ENCODE measurements at regions not wholly inside any gene's neighbourhood (a gene's known extent, or its start where the extent isn't known, plus 50 kb on each side); places are given as distances from the start of the nearest gene placed in this dataset.
"Not testable (repeated sequence)": the region's sequence is repeated elsewhere in the genome, so short reads cannot be mapped to it uniquely, and the experiment has no call there.

DNA sequence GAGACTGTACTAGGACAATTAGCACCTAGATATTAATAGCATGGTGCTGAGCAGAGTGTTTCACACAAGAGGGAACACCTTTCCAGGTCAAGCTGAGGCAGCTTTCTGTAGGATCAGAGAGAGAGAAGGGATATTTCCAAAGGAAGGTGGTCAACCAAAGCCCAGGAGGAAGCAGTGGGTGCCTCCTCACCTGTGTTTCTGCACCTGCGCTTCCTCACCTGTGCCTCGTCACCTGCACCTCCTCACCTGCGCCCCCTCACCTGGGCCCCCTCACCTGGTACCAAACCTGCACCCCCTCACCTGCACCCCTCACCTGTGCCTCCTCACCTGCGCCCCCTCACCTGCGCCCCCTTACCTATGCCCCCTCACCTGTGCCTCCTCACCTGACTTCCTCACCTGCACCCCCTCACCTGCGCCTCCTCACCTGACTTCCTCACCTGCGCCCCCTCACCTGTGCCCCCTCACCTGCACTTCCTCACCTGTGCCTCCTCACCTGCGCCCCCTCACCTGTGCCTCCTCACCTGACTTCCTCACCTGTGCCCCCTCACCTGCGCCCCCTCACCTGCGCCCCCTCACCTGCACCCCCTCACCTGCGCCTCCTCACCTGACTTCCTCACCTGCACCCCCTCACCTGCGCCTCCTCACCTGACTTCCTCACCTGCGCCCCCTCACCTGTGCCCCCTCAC, 67.9 kb downstream of the TTLL2 start:
- no peak for DNase-seq

DNA sequence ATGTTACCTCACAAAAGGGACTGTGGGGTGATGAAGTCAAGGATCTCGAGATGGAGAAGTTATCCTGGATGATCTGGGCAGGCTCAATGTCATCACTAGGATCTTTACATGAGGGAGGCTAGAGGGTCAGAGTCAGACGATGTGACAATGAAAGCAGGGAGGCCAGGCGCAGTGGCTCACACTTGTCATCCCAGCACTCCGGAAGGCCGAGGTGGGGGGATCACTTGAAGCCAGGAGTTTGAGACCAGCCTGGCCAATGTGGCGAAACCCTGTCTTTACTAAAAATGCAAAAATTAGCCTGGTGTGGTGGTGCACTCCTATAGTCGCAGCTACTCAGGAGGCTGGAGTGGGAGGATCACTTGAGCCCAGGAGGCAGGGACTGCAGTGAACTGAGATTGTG, 68.8 kb downstream of the TTLL2 start:
- no peak for DNase-seq

DNA sequence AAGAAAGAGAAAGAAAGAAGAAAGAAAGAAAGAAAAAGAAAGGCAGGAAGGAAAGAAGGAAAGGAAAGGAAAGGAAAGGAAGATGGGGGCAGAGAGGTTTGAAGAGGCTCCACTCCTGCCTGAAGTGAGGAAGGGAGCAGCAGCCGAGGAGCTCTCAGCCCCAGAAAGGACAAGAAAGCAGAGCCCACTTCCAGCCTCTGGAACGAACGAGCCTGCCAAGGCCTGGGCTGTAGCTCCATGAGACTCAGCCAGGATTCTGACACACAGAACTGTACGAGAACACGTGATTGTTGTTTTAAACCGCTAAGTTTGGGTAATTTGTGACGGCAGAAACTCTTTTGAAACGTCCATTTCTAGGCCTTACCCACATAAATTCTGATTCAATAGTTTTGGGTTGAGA, 69.5 kb downstream of the TTLL2 start:
- no peak for DNase-seq

DNA sequence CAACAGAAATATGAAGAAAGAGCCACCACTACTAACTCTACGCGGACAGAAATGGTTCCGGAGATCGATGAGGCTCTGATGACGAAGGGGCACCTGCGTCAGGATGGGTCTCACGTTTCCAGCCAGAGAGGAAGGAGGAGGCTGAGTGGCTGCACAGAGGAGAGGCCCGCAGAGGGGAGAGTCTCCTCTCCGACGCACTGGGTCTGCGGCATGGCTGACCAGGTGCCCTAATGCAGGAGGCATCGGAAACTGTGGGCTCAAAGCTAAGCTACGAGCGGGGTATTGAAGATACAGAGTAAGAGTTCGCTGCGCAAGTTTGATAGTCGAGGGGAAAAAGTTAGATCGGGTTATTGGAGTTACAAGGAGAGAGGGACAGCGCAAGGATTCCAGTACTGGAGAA, 69.9 kb downstream of the TTLL2 start:
- DNase-seq: no peak

DNA sequence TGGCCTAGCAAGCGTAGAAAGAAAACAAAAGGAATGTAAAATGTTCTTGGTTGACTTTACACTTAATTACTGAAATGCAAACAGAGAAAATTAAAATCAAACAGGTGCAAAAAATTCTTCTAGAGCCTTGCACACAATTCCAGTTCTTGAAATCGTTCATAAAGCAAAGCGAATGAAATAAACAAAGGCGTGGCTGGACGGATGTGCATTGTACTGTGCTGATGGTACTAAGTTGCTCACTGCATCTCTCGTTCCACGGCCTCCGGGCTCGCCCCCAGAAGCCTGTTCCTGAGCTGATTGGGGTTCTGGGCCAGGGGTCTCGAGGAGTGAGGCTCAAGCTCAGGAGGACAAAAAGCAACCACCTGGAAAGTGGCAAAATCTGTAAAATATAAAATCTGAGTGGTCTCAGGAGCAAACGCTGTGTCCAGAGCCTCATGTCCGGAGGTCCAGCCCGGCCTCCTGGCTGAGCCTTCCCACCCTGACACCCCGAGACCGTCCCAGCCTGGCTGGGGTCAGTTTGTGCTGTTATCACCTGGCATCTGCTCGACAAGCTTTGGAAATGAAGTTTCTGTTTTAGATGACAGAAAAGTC, 71.3 kb downstream of the TTLL2 start:
- DNase-seq: no peak

DNA sequence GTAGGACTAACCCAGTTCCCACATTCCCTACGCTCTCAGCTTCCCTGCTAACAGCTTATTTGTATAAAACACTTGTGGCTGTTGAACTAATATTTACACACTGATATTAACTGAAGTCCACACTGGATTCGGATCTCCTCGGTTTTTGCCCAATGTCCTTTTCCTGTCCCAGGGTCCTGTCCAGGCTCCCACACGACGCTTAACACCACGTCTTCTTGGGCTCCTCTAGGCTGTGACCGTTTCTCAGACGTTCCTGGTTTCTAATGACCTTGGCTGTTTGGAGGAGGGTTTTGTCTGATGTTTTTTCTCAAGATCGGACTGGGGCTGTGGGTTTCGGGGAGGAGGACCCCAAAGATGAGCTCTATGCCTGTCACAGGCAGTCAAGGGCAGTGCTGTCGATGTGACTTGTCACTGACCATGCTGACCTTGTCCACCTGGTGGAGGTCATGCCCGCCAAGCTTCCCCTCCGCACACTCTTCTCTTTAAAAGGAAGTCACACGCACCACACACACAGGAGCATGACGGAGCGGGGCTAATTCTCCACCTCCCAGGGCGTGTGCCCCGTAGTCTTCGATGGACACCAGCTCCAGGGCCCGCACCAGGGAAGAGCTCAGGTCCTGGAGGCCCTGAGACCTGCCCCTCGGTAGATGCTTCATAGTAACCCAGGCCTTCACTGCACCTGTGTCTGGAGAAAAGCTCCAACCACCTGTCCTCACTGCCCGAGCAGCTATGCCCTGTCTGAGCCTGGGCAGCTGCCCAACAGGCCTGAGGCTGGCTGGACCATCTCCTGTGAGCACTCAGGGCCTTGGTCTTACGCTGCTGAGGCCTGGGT, 72.0 kb downstream of the TTLL2 start:
- no peak for DNase-seq

DNA sequence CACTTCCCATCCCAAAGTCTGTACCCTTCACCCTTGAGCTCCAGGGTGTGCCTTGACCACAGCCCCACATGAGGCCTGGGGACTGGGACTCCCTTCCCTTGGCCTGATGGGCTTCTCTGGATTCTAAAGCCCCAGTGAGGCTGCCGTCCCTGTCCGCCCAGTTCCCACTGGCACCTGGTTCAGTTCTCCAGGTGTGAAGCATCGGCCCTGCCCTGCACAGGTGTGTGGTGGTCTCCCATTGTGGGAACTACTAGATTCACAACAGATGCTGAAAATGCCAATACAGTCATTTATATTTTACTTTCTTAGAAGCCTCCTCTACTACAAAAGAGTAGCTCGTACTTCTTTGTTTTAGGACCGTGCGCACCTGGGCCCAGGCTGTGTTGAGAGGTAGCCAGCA, 72.8 kb downstream of the TTLL2 start:
- DNase-seq: no peak

DNA sequence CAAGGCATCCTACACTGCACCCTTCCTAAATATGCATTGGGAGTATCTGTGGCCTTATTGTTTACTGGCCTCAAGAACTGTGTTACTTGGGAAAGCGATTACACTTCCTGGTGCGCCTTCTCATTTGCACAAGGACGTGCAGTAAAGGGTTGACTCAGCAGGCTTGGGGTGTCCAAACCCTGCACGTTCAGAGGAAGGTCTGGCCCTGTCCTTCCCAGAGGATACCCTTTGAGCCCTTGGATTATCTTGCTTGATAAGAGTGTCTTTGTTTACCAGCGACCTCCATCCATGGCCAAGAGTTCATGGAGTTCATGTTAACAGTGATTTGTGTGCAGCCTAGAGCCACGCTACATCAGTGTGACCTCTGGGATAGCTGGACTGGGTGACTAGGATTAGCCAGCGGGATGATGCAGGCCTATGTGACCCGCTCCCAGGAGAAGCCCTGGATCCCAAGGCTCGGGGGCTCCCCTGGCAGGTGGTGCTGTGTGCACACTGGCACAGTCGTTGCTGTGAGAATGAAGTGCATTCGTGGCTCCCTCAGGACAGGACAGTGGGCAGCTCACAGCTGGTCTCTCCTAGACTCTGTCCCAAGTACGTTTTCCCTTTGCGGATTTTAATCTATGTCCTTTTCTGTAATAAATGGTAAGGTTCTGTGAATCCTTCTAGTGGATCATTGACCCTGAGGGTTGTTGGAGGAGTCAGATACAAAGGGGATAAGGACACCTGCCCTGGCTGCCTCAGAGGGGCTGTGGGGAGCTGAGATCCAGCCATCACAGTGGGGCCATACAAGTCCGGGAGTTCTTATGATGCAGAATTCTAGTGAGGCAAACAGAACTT, 73.5 kb downstream of the TTLL2 start:
- no peak for DNase-seq

DNA sequence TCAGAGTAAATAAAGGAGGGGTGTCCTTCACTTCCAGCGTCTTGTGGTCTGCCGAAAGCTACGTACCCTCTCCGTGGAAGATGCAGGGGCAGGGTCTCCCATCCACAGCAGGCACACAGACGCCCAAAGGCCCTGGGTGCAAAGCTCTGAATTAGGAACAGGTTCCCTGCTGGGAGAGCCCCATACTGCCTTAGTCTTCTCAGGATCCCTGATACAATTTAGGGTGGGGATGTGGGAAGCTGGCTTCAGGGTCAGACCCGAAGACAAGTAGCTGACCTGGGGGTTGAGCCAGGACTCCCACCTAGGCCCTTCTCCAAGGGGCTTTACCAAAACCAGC, 74.1 kb downstream of the TTLL2 start:
- no peak for DNase-seq

DNA sequence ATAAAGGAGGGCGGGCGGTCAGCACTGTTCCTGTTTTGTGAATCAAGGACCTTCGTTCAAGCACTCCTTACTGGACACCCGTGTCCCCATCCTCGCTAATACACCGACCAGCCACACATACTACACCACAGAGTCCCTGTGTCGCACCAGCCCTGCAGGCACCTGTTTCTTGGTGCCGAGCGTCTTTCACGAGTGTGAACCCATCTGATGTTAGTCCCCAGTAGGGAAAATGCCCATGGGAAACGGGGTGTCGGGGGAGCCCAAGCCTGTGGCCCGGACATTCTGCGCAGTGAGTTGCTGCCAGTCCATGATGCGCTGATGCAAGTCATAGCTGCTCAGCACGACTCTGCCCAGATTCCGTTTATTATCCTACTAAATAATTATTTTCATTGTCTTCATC, 74.7 kb downstream of the TTLL2 start:
- no peak for DNase-seq

DNA sequence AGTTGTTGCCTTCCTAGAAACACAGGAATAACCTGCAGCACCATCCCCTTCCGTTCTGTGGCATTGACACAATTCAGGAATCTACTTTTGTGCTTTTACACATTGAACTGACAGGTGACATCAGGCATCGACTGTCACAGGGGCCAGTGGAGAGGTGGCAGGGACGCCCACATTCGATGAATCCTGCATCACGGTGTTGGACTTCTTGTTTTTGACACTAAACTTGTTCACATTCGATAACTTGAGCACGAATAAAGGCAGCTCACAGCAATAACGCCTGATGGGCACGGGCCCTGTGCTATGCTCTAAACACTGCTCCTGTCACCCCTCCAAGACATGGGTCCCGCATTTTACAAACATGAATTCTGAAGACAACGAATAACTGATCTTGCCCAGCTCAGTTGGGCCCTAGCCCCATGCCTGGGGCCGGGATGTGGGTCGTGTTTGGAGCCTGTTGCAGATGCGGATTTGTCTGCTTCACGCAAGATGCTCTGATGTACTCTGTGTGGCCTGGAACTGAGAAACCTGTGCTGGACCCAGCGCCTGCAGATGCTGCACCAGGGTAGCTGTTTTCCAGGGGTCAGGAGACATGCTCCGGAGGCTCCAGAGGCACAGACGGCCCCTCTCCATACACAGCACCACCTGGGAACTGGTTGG, 75.7 kb downstream of the TTLL2 start:
- DNase-seq: no peak

DNA sequence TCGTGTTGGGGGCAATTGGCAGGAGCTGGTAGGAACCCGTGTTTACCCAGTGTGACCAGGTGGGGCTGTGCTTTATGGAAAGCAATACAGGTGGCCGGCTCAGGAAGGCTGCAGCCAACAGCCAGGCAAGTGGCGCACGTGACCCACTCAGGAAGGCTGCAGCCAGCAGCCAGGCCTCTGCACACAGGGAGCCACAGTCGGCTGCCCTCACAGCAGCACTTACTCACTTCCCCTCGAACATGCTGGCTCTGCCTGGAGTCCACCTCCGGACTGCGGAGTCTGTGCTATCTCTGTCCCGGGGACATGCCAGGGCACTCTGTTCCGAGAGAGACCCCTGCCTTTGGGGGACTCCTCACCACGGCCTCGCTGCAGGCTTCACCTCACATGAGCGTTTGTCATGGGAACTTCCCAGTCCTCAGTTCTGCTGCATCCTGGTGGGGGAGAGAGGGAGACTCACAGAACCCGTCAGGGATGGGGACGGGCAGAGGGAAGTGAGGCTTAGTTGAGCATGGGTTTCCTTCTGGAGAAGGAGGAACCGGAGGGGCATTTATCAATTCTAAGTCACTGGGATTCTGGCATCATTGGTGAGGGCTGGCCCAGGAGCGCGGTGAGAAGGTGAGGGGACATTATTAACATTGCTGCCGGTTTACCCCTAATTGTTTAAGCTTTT, 76.8 kb downstream of the TTLL2 start:
- DNase-seq: no peak

DNA sequence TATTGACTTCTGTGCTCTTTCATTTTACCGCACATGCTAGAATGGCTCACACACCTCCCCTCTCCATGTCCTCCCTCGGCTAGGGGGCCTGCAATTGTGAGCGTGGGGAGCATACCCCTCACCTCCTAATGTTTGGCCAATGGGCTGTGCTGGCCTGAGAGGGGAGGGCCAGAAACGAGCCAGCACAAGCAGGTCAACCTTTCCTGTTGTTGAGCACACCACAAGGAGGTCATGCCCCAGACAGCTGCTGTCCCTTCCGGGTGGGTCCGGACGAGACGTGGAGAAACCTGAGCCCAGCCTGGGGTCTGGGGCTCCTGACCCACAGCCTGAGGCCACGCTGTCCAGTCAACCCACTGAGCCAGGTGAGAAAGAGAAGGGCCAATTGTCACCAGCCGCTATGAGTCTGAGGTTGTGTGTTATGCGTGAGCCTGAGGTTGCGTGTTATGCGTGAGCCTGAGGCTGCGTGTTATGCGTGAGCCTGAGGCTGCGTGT, 77.4 kb downstream of the TTLL2 start:
- DNase-seq: no peak

DNA sequence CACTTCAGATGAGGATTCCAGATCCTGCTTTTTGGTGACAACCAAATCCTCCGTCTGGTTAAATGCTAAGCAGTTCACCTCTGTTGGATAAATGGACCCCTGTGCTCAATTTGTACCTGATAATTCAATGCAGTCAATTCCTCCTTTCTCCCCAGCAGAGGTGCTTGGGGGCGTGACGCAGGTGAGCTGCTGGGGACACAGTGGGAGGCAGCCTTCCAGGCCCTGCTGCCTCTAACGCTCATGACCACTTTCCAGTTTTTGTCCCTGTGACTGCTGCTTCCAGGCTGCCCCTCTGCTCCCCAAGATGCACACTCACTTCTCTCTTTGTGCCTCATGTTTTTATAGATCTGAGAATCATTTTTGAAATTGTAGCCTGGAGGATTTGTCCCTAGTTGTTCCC, 78.5 kb downstream of the TTLL2 start:
- DNase-seq: no peak

DNA sequence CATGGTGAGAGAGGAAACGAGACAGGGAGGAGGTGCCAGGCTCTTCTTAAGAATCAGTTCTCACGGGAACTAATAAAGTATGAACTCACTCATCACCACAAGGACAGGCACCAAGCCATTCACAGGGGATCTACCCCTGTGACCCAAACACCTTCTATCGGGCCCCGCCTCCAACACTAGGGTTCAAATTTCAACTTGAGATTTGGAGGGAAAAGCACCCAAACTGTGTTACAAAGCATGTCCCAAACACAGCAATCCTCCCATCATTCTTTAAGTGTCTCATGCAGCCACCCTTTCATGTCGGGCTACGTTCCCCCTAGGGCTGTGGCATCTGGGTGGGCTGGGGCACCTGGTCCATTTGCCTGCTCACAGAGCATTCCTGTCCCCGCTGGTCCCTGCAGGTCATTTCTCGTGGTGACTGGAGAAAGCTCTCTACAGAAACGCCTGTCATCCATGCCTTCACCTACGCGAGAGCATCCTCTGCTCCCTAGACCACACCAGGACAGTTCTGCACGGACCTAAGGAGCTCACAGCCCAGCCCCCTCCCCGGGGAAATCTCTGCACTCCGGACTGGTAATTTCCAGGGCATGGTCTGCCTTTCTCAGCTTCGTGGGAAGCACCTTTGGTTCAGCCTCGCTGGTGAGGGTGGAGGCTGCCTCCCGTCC, 79.6 kb downstream of the TTLL2 start:
- no peak for DNase-seq

DNA sequence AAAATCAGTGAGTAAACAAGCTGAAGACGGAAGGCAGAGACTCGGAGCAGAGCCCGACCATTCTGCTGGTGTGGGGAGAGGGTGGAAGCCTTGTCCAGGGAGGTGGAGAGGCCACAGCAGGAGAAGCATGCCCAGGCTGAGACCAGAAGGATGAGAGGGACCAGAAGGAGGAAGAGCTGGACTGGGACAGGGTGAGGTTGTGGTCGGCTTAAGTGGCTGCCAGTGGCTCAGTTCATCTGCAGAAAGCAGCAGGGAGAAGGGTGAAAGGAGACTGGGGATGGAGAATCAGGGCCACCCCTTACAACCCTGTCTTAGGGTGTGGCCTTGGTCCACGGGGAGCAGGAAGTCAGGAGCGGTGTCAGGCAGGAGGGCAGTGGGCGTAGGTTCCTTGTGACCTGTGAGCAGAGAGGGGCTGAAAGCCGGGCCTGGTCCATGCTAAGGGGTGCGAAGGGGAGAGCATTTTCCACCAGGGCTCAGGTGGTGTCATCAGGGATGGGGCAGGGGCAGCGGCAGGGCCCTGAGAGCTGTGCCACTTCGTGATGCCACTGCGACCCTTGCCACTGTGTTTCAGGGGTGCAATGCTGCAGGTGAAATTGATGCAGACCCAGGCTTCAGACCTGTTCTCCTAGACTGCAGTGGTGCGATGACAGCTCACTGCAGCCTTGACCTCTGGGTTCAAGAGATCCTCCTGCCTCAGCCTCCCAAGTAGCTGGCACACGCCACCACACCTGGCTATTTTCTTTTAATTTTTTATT, 81.1 kb downstream of the TTLL2 start:
- DNase-seq: no peak

DNA sequence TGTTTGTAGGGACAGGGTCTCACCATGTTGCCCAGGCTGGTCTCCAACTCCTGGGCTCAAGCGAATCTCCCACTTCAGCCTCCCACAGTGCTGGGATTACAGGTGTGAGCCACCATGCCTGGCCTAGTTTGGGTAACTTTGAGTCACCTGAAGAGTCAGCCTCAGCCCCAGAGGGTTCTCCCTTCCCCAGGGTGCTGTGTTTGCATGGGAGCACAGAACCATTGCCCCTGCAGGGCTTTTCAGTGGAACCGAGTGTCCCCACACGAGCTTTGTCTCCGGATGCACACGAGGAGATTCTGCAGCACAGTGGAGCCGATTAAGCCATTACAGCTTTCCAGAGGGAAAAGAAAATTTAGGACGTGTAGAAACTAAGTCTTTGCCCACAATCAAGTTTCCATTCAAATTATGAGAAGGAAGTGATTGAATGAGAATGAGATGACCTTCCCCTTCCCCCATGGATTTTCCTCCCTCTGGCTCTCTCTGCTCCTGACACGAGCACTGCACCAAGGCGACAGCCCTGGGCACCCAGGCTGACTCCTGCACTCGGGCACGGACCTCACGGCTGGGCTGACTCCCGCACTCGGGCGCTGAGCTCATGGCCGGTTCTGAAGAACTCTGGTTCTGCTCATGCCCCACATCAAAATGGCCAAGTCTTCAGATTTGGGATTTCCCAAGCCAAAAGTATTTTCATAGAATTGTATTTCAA, 81.8 kb downstream of the TTLL2 start:
- not testable (repeated sequence) for DNase-seq

DNA sequence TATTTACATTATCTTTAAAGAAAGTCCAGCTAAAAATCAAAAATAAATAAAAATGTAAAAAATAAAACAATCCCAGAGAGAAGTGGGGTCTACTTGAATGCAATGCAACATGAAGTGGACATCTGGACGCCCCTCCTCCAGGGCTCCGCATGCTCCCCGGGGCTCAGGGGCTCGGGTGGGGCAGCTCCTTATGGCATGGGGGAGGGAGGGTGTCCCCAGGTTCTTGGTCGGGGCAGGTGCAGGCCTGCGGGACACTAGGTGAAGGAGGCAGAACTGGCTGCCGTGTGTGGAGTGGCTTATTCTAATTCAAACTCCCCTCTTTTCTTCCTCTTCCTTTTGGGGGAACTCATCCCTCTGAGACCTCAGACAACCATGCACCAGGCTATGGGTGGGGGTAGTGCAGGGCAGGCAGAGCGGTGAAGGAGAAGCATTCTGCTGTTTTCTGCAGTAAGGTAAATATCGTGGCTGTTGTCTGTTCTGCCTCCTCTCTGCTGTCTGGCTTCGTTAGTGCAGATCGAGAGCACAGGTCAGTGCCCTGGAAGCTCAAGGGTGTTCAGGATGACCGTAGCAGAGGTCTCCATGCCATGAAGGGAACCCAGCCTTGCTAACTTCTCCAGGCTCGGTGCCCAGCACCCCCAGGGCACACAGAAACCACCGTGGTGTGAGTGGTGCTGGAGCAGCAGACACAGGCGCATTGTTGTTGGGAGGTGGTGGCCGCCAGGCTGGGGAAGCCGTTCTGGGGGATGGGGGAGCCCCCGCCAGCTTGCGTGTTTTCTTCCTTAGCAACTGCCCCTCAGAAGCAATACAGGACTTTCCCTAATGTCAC, 82.6 kb downstream of the TTLL2 start:
- no peak for DNase-seq

DNA sequence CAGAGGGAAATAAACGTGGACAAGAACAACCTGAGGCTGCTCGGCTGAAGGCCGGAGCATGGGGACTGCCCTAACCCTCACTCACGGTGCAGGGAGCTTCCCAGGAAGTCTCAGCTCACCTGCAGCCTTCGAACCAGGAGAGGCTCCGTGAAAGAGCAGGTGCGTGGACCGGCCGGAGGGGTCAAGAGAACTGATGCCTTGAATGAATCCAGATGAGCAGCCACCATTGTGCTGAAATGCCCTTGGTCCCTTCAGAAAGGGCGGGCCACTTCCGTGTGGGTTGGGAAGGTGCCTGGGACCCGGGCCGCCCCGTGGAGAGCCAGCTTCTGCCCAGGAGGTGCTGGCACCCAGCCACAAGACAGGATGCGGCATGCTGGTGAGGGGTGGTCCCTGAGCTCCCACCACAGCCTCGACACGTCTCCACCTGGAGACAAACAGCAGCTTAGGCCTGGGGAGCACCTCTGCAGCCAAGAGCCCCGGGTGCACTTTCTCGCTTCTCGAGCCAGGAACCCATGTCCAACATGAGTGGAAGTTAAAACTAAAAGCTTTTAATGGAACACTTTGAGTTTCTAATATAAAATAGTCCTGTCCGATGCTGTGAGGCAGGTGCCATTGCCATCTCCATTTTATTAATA, 83.5 kb downstream of the TTLL2 start:
- no peak for DNase-seq
